ENCODE measurements at regions not wholly inside any gene's neighbourhood (a gene's known extent, or its start where the extent isn't known, plus 50 kb on each side); places are given as distances from the start of the nearest gene placed in this dataset.

GRCh38 chr4:96380106-96380505 lies 540.2 kb downstream of the PDHA2 start:
- TF ChIP-seq CTCF (IDR thresholded peaks at IDR 0.05): no peak
- TF ChIP-seq POLR2A (IDR thresholded peaks at IDR 0.05): no peak
